ENCODE measurements at regions not wholly inside any gene's neighbourhood (a gene's known extent, or its start where the extent isn't known, plus 50 kb on each side); places are given as distances from the start of the nearest gene placed in this dataset.
"Not testable (repeated sequence)": the region's sequence is repeated elsewhere in the genome, so short reads cannot be mapped to it uniquely, and the experiment has no call there.

GRCh38 chrX:139475432-139475831, 55.1 kb upstream of the F9 start:
- Mint-ChIP-seq H3K4me1 (no peaks in the 10 kb centered on the region), H3K27me3 (ENCODE audit: low read depth) (no peaks in the 10 kb centered on the region), H3K27ac (no peak overlapping the region), H3K36me3 (no peaks in the 10 kb centered on the region), H3K4me3 (no peak overlapping the region), H3K9me3 (peaks cover under 1% of the 10 kb centered on the region)
- TF ChIP-seq, protein P1, sequence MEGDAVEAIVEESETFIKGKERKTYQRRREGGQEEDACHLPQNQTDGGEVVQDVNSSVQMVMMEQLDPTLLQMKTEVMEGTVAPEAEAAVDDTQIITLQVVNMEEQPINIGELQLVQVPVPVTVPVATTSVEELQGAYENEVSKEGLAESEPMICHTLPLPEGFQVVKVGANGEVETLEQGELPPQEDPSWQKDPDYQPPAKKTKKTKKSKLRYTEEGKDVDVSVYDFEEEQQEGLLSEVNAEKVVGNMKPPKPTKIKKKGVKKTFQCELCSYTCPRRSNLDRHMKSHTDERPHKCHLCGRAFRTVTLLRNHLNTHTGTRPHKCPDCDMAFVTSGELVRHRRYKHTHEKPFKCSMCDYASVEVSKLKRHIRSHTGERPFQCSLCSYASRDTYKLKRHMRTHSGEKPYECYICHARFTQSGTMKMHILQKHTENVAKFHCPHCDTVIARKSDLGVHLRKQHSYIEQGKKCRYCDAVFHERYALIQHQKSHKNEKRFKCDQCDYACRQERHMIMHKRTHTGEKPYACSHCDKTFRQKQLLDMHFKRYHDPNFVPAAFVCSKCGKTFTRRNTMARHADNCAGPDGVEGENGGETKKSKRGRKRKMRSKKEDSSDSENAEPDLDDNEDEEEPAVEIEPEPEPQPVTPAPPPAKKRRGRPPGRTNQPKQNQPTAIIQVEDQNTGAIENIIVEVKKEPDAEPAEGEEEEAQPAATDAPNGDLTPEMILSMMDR (IDR thresholded peaks at IDR 0.05; ENCODE audit: unreplicated experiment), result no peak
- DNase-seq (ENCODE audit: low spot score in 2 of 2, unreplicated experiment in 2 of 2), result no peak

DNA sequence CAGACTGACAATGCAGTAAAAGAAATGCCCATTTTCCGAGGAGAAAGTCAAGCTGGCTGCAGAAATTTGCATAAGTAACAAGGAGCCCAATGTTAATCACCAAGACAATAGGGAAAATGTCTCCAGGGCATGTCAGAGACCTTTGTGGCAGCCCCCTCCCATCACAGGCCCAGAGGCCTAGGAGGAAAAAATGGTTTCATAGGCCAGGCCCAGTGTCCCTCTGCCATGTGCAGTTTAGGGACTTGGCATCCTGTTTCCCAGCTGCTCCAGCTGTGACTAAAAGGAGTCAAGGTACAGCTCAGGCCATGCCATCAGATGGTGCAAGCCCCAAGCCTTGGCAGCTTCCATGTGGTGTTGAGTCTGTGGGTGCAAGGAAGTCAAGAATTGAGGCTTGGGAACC, 68.6 kb upstream of the F9 start:
- H3K27ac Mint-ChIP-seq; DNase-seq (ENCODE audit: low spot score in 2 of 2, unreplicated experiment in 2 of 2); H3K4me1 Mint-ChIP-seq; H3K27me3 Mint-ChIP-seq (ENCODE audit: low read depth); H3K4me3 Mint-ChIP-seq; H3K36me3 Mint-ChIP-seq: not testable (repeated sequence)
- peaks cover 64% of the 10 kb centered on the region for H3K9me3 Mint-ChIP-seq

- no peak for DNase-seq (ENCODE audit: low spot score in 2 of 2, unreplicated experiment in 2 of 2)
Measured at GRCh38 chrX:139454743-139455142, 75.8 kb upstream of the F9 start.

GRCh38 chrX:139448996-139449395, 81.5 kb upstream of the F9 start:
- Mint-ChIP-seq H3K9me3 (peaks cover 24% of the 10 kb centered on the region), H3K27ac (no peak overlapping the region), H3K4me3 (no peak overlapping the region), H3K36me3 (no peaks in the 10 kb centered on the region), H3K27me3 (ENCODE audit: low read depth) (no peaks in the 10 kb centered on the region), H3K4me1 (no peaks in the 10 kb centered on the region)
- no peak for DNase-seq (ENCODE audit: low spot score in 2 of 2, unreplicated experiment in 2 of 2)
- TF ChIP-seq, protein P1 (IDR thresholded peaks at IDR 0.05; ENCODE audit: unreplicated experiment), result no peak

More at GRCh38 chrX:139454743-139455142, 75.8 kb upstream of the F9 start:
- Mint-ChIP-seq H3K36me3 (no peaks in the 10 kb centered on the region), H3K4me3 (no peak overlapping the region), H3K9me3 (peaks cover 8% of the 10 kb centered on the region), H3K4me1 (no peaks in the 10 kb centered on the region), H3K27ac (no peak overlapping the region), H3K27me3 (ENCODE audit: low read depth) (no peaks in the 10 kb centered on the region)
- TF ChIP-seq, protein P1 (IDR thresholded peaks at IDR 0.05; ENCODE audit: unreplicated experiment), result no peak

DNA sequence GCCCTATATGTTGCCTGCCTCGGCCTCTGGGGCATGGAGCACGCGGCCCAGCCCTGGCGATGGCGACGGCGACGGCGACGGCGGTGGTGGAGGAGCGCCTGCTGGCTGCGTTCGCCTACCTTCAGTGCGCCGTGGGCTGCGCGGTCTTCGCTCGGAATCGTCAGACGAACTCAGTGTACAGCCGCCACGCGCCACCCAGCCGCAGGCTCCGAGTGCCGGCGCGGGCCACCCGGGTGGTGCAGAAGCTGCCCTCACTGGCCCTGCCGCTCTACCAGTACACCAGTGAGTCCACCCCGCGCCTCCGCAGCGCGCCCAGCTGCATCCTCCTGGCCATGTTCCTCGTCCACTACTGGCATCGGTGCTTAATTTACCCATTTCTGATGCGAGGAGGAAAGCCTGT, 83.7 kb upstream of the F9 start:
- no peaks in the 10 kb centered on the region for H3K4me1 Mint-ChIP-seq
- H3K27ac Mint-ChIP-seq, result no peak overlapping the region
- no peaks in the 10 kb centered on the region for H3K36me3 Mint-ChIP-seq
- DNase-seq (ENCODE audit: low spot score in 2 of 2, unreplicated experiment in 2 of 2), result no peak
- no peaks in the 10 kb centered on the region for H3K27me3 Mint-ChIP-seq (ENCODE audit: low read depth)
- no peak overlapping the region for H3K4me3 Mint-ChIP-seq
- TF ChIP-seq, protein P1 (IDR thresholded peaks at IDR 0.05; ENCODE audit: unreplicated experiment), result no peak
- peaks cover 35% of the 10 kb centered on the region for H3K9me3 Mint-ChIP-seq

DNA sequence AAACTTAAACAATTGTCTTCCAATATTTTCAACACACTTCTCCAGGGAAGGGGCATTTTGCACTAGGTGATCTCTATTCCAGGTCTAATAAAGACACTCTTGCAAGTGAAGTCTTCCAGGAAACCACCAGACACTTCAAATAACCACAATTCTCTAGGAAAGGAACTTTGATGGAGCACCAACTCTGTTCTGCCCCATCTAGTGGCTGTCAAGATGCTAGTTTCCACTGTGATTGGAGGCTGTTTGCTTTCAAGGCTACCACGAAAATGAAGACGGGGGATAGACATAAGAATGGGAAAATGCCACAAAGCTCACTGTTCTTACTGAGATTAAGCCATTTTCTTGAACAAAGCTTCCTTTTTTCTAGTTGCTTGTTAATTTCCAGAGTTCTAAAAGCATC, 100.6 kb upstream of the F9 start:
- H3K36me3 Mint-ChIP-seq, result no peaks in the 10 kb centered on the region
- TF ChIP-seq, protein P1 (IDR thresholded peaks at IDR 0.05; ENCODE audit: unreplicated experiment), result no peak
- DNase-seq (ENCODE audit: low spot score in 2 of 2, unreplicated experiment in 2 of 2), result no peak
- H3K27me3 Mint-ChIP-seq (ENCODE audit: low read depth), result no peaks in the 10 kb centered on the region
- H3K9me3 Mint-ChIP-seq, result peaks cover 2% of the 10 kb centered on the region
- no peaks in the 10 kb centered on the region for H3K4me1 Mint-ChIP-seq
- no peak overlapping the region for H3K27ac Mint-ChIP-seq
- H3K4me3 Mint-ChIP-seq, result no peak overlapping the region
